ENCODE measurements at regions not wholly inside any gene's neighbourhood (a gene's known extent, or its start where the extent isn't known, plus 50 kb on each side); places are given as distances from the start of the nearest gene placed in this dataset.

DNA sequence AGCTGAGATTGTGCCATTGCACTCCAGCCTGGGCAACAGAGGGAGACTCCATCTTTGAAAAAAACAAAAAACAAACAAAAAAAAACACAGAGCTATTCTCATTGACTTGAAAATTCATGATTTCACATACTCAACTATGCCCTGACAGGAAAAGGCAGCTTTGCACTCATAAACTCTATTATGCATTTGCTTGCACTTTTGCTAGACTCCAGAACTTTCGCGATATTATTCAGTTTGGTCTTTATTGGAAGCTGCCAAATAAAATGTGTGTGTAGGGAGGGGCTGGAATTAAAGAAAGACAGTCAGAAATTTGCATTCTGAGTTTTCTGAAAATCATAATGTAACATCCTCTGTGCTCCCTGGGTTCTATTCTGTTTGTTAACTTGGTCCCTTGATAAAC, 635.1 kb upstream of the KLF12 start:
- whole genome bisulfite sequencing, 5 donors, result 69 to 89% (median 85%) methylated on average over 2 of the region's 2 CpGs
- H3K9me3 ChIP-seq, result no peaks in the 10 kb centered on the region
- H3K4me3 ChIP-seq, result no peak overlapping the region
- no peaks in the 10 kb centered on the region for H3K4me1 ChIP-seq
- no peaks in the 10 kb centered on the region for H3K27me3 ChIP-seq (replicated peaks in 1 of 7)
- no peak for DNase-seq
- no peaks in the 10 kb centered on the region for H3K36me3 ChIP-seq
- no peak for TF ChIP-seq POLR2A (IDR thresholded peaks at IDR 0.05)
- no peak for TF ChIP-seq POLR2AphosphoS5 (IDR thresholded peaks at IDR 0.05)
- TF ChIP-seq, protein P1, sequence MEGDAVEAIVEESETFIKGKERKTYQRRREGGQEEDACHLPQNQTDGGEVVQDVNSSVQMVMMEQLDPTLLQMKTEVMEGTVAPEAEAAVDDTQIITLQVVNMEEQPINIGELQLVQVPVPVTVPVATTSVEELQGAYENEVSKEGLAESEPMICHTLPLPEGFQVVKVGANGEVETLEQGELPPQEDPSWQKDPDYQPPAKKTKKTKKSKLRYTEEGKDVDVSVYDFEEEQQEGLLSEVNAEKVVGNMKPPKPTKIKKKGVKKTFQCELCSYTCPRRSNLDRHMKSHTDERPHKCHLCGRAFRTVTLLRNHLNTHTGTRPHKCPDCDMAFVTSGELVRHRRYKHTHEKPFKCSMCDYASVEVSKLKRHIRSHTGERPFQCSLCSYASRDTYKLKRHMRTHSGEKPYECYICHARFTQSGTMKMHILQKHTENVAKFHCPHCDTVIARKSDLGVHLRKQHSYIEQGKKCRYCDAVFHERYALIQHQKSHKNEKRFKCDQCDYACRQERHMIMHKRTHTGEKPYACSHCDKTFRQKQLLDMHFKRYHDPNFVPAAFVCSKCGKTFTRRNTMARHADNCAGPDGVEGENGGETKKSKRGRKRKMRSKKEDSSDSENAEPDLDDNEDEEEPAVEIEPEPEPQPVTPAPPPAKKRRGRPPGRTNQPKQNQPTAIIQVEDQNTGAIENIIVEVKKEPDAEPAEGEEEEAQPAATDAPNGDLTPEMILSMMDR (IDR thresholded peaks at IDR 0.05 in 8 of 11, conservative IDR thresholded peaks at IDR 0.05 in 3 of 11), result no peak
- no peak overlapping the region for H3K27ac ChIP-seq
- intact Hi-C loops (cut with DNase I; ENCODE audit: low total_unique reads), result no loop called here

DNA sequence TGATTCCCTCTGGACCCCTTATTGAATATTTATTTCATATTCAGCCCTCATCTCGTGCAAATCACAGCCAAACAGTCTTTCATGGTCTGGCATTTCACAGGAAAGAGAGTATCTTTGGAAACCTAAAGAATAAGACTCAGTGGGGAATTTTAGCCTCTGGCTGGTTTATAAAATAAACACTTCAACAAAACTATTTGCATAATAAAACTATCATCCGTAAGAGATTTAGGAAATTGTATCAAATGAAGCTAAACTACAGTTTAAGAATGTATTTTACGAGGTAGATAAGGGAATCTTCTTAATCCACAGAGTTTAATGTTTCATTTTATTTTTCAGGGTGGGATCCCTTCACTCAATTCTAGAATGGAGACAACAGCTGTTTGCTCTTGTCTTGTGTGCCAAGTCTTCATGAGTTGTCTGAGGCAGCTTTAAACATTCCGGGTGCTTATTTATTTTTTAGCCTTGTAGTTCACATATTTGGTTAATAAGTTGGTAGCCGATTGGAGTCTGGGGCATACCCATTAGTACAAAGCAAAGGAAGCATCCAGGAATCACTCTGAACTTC, 634.4 kb upstream of the KLF12 start:
- no peak for DNase-seq
- WGBS, 5 donors, result 61 to 78% (median 71%) methylated on average over 5 of the region's 5 CpGs
- no peaks in the 10 kb centered on the region for H3K36me3 ChIP-seq
- no peaks in the 10 kb centered on the region for H3K4me1 ChIP-seq
- H3K9me3 ChIP-seq, result no peaks in the 10 kb centered on the region
- intact Hi-C loops (cut with DNase I; ENCODE audit: low total_unique reads), result no loop called here
- TF ChIP-seq, protein P1 (IDR thresholded peaks at IDR 0.05 in 8 of 11, conservative IDR thresholded peaks at IDR 0.05 in 3 of 11), result no peak
- TF ChIP-seq POLR2A (IDR thresholded peaks at IDR 0.05), result no peak
- TF ChIP-seq POLR2AphosphoS5 (IDR thresholded peaks at IDR 0.05), result no peak
- H3K4me3 ChIP-seq, result no peak overlapping the region
- no peaks in the 10 kb centered on the region for H3K27me3 ChIP-seq (replicated peaks in 1 of 7)
- no peak overlapping the region for H3K27ac ChIP-seq

DNA sequence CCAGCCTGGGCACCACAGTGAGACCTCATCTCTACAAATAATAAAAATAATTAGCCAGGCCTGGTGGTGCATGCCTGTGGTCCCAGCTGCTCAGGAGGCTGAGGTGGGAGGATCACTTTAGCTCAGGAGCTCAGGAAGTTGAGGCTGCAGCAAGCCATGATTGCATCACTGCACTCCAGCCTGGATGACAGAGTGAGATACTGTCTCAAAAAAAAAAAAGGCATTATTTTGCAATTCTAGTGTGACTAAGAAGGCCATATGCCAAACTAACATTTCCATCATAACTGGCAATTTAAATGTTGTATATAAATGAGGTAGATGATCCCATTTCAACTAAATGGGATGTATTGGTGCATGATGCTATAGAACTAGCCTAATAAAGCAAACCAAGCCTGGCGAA, 632.8 kb upstream of the KLF12 start:
- H3K9me3 ChIP-seq, result no peaks in the 10 kb centered on the region
- H3K27ac ChIP-seq, result no peak overlapping the region
- intact Hi-C loops (cut with DNase I; ENCODE audit: low total_unique reads), result no loop called here
- H3K4me1 ChIP-seq, result no peaks in the 10 kb centered on the region
- no peak for DNase-seq
- H3K27me3 ChIP-seq (replicated peaks in 1 of 7), result no peaks in the 10 kb centered on the region
- no peaks in the 10 kb centered on the region for H3K36me3 ChIP-seq
- TF ChIP-seq, protein P1 (IDR thresholded peaks at IDR 0.05 in 8 of 11, conservative IDR thresholded peaks at IDR 0.05 in 3 of 11), result no peak
- TF ChIP-seq POLR2A (IDR thresholded peaks at IDR 0.05) (no peak), POLR2AphosphoS5 (IDR thresholded peaks at IDR 0.05) (no peak)
- H3K4me3 ChIP-seq, result no peak overlapping the region
- 92 to 100% (median 98%) methylated on average over 1 of the region's 1 CpG for WGBS, 5 donors

DNA sequence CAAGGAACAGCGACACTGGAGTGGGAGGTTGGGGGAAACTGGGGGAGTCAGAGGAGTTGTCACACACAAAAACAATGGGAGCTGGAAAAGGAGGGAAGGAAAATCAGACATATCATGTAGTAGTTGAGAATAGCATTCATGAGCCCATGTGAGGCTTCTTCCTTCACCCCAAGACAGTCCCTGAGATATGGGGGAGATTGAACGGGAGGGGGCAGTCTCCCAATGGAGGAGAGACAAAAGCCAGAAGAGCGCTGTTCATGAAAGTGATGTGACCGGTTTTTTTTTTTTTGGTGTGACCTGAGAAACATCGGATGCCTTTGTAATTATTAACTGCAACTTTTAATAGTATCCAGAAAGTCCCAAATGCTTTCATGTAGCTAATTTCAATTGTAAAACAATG, 631.8 kb upstream of the KLF12 start:
- Histone ChIP-seq H3K36me3 (no peaks in the 10 kb centered on the region), H3K27ac (no peak overlapping the region), H3K27me3 (replicated peaks in 1 of 7) (no peaks in the 10 kb centered on the region), H3K9me3 (no peaks in the 10 kb centered on the region), H3K4me3 (no peak overlapping the region), H3K4me1 (no peaks in the 10 kb centered on the region)
- no peak for DNase-seq
- 67 to 87% (median 79%) methylated on average over 5 of the region's 5 CpGs for WGBS, 5 donors
- TF ChIP-seq POLR2AphosphoS5 (IDR thresholded peaks at IDR 0.05) (no peak), POLR2A (IDR thresholded peaks at IDR 0.05) (no peak)
- TF ChIP-seq, protein P1 (IDR thresholded peaks at IDR 0.05 in 8 of 11, conservative IDR thresholded peaks at IDR 0.05 in 3 of 11), result no peak
- intact Hi-C loops (cut with DNase I; ENCODE audit: low total_unique reads), result no loop called here

Data from spleen (tissue), 11 donors.